ENCODE measurements at regions not wholly inside any gene's neighbourhood (a gene's known extent, or its start where the extent isn't known, plus 50 kb on each side); places are given as distances from the start of the nearest gene placed in this dataset.

DNA sequence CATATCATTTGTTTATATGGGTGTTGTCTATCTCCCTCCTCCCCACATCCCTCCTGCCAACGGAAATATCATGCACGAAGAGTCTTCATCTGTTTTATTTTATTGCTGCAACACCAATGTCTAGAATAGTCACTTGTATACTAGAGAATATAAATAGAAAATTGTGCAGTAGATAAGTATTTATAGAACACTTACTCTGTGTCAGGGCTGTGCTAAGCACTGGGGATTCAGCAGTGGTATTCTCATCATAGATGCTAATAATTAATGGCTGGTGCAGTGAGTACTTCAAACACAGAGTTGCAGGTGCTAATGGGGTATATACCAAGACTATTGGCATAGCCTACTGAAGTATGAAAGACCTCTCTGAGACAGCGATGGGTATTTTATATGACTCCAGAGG lies 353.5 kb upstream of the CDH6 start:
- Mint-ChIP-seq H3K27me3 (ENCODE audit: insufficient read depth) (no peaks in the 10 kb centered on the region), H3K27ac (no peak overlapping the region), H3K4me1 (ENCODE audit: low read depth) (no peaks in the 10 kb centered on the region), H3K9me3 (peaks cover 19% of the 10 kb centered on the region), H3K4me3 (no peak overlapping the region), H3K36me3 (ENCODE audit: low read depth) (no peaks in the 10 kb centered on the region)
- TF ChIP-seq, protein P1, sequence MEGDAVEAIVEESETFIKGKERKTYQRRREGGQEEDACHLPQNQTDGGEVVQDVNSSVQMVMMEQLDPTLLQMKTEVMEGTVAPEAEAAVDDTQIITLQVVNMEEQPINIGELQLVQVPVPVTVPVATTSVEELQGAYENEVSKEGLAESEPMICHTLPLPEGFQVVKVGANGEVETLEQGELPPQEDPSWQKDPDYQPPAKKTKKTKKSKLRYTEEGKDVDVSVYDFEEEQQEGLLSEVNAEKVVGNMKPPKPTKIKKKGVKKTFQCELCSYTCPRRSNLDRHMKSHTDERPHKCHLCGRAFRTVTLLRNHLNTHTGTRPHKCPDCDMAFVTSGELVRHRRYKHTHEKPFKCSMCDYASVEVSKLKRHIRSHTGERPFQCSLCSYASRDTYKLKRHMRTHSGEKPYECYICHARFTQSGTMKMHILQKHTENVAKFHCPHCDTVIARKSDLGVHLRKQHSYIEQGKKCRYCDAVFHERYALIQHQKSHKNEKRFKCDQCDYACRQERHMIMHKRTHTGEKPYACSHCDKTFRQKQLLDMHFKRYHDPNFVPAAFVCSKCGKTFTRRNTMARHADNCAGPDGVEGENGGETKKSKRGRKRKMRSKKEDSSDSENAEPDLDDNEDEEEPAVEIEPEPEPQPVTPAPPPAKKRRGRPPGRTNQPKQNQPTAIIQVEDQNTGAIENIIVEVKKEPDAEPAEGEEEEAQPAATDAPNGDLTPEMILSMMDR (IDR thresholded peaks at IDR 0.05) = no peak
- no peak for DNase-seq

GRCh38 chr5:30838936-30839496 lies 354.5 kb upstream of the CDH6 start:
- no peaks in the 10 kb centered on the region for H3K4me1 Mint-ChIP-seq (ENCODE audit: low read depth)
- TF ChIP-seq, protein P1 (IDR thresholded peaks at IDR 0.05) = no peak
- H3K36me3 Mint-ChIP-seq (ENCODE audit: low read depth) = no peaks in the 10 kb centered on the region
- DNase-seq = no peak
- no peaks in the 10 kb centered on the region for H3K27me3 Mint-ChIP-seq (ENCODE audit: insufficient read depth)
- no peak overlapping the region for H3K27ac Mint-ChIP-seq
- peaks cover 19% of the 10 kb centered on the region for H3K9me3 Mint-ChIP-seq
- H3K4me3 Mint-ChIP-seq = no peak overlapping the region

DNA sequence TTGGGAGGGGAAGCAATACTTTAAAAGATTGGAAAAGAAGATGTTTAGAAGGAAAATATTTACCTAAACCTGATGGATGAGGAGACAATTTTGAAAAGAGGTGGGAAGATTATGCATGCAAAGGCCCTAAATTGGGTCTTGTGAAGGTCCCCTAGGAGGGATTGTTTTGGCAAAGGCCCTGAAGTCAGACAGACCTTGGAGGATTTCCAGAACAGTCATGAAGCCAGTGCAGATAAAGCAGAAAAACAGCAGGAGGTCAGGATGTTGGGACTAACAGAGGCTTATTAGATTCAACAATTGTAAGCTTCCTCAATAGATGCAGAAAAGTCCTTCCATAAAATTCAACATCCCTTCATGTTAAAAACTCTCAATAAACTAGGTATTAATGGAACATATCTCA lies 361.0 kb upstream of the CDH6 start:
- H3K4me3 Mint-ChIP-seq = no peak overlapping the region
- H3K27ac Mint-ChIP-seq = no peak overlapping the region
- DNase-seq = no peak
- peaks cover 29% of the 10 kb centered on the region for H3K9me3 Mint-ChIP-seq
- TF ChIP-seq, protein P1 (IDR thresholded peaks at IDR 0.05) = no peak
- no peaks in the 10 kb centered on the region for H3K4me1 Mint-ChIP-seq (ENCODE audit: low read depth)
- no peaks in the 10 kb centered on the region; the same call in 1 of the 2 replicates for H3K27me3 Mint-ChIP-seq (ENCODE audit: insufficient read depth)
- H3K36me3 Mint-ChIP-seq (ENCODE audit: low read depth) = no peaks in the 10 kb centered on the region

DNA sequence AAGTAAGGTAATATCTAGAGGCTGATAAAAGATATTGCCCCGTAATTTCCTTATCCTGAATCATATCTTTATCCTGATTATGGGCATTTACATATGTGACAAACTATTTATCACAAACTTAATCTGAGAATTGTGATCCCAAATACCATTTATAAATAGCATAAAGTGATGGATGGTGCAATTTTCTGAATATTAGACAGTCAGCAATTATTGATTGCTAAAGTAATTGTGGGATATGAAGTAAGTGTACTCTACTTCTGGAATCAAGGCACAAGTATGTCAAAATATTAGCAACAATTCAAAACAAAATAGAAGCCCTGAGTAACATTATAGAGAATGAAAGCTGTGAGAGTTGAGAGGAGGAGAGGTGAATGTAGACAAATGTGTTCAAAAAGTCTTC lies 361.9 kb upstream of the CDH6 start:
- Mint-ChIP-seq H3K4me1 (ENCODE audit: low read depth) (no peaks in the 10 kb centered on the region), H3K27me3 (ENCODE audit: insufficient read depth) (no peaks in the 10 kb centered on the region; the same call in 1 of the 2 replicates), H3K4me3 (no peak overlapping the region), H3K36me3 (ENCODE audit: low read depth) (no peaks in the 10 kb centered on the region), H3K27ac (no peak overlapping the region), H3K9me3 (peaks cover 34% of the 10 kb centered on the region)
- no peak for DNase-seq
- TF ChIP-seq, protein P1 (IDR thresholded peaks at IDR 0.05) = no peak

- Mint-ChIP-seq H3K27ac (no peak overlapping the region), H3K4me3 (no peak overlapping the region), H3K36me3 (ENCODE audit: low read depth) (no peaks in the 10 kb centered on the region), H3K4me1 (ENCODE audit: low read depth) (no peaks in the 10 kb centered on the region), H3K9me3 (peaks cover 32% of the 10 kb centered on the region), H3K27me3 (ENCODE audit: insufficient read depth) (no peaks in the 10 kb centered on the region; the same call in 1 of the 2 replicates)
- TF ChIP-seq, protein P1 (IDR thresholded peaks at IDR 0.05) = no peak
- no peak for DNase-seq
Observed at GRCh38 chr5:30831123-30831522, 362.4 kb upstream of the CDH6 start.

DNA sequence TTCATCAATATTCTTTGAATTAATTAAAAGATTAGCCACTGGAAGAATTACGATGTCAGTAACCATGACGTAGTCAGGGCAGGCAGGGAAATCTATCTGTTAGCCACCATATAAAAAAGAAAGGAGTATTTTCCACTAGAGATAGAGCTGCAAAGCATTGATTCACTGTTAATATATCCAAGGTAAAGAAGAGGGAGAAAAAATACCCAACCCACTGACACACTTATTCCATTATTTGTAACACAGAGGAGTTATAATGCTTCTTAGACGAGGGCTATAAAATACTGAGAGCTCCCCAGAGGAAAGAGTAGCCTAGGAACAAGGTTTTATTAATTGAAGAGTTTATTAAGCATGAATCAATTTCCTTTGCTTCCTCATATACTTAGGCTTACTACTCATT lies 382.2 kb upstream of the CDH6 start:
- Mint-ChIP-seq H3K4me3 (no peak overlapping the region), H3K9me3 (peaks cover 13% of the 10 kb centered on the region), H3K27me3 (ENCODE audit: insufficient read depth) (peaks cover 3% of the 10 kb centered on the region; the same call in 1 of the 2 replicates), H3K4me1 (ENCODE audit: low read depth) (no peaks in the 10 kb centered on the region), H3K27ac (no peak overlapping the region), H3K36me3 (ENCODE audit: low read depth) (no peaks in the 10 kb centered on the region)
- DNase-seq = no peak
- TF ChIP-seq, protein P1 (IDR thresholded peaks at IDR 0.05) = no peak
